Esophagus muscularis mucosa (tissue), 4 donors: ENCODE measurements at regions not wholly inside any gene's neighbourhood (a gene's known extent, or its start where the extent isn't known, plus 50 kb on each side); places are given as distances from the start of the nearest gene placed in this dataset.

ENCODE experiments used
- DNase-seq: peaks from one replicate; pipeline ENCODE4 v3.0.0-alpha.2; 2017; ENCODE audit errors: extremely low spot score
- H3K27ac ChIP-seq, 4 donors: fragments of 200-600 bp; sonication (generic); replicated peaks in 1 of 4; 1 replicate in 3 of 4; 2 replicates in 1 of 4; pipeline ENCODE4 v1.5.1; 2016 to 2019; ENCODE audit warnings: mild to moderate bottlenecking in 1 of 4
- H3K27me3 ChIP-seq, 4 donors: fragments of 200-600 bp; sonication (generic); one replicate each; pipeline versions ENCODE4 v1.5.1 to v1.6.0; 2016 to 2019
- H3K36me3 ChIP-seq, 4 donors: fragments of 200-600 bp; sonication (generic); one replicate each; pipeline ENCODE4 v1.5.1; 2016 to 2019
- H3K4me1 ChIP-seq, 4 donors: fragments of 200-600 bp; sonication (generic); one replicate each; pipeline ENCODE4 v1.5.1; 2016 to 2019
- H3K4me3 ChIP-seq, 4 donors: fragments of 200-600 bp; sonication (generic); 1 replicate in 2 of 4; 2 replicates in 2 of 4; pipeline ENCODE4 v1.5.1; 2016 to 2019; ENCODE audit warnings: mild to moderate bottlenecking in 4 of 4, moderate library complexity in 1 of 4
- H3K9me3 ChIP-seq, 4 donors: fragments of 200-600 bp; sonication (generic); 1 replicate in 3 of 4; 2 replicates in 1 of 4; pipeline ENCODE4 v1.5.1; 2016 to 2019
- EP300 ChIP-seq: sonication (generic); formaldehyde crosslinking; IDR thresholded peaks from one replicate; pipeline ENCODE4 v1.6.1; 2017; ENCODE audit warnings: antibody characterized with exemption
- POLR2A ChIP-seq: fragments of 450-650 bp; IDR thresholded peaks from one replicate; pipeline ENCODE4 v1.6.1; 2017; ENCODE audit warnings: antibody characterized with exemption, moderate library complexity, mild to moderate bottlenecking, low read depth
- POLR2AphosphoS5 ChIP-seq, 2 donors: sonication (generic); formaldehyde crosslinking; IDR thresholded peaks; one replicate each; pipeline ENCODE4 v1.6.1; 2017; ENCODE audit warnings: antibody characterized with exemption in 2 of 2
- WGBS: methylation state at CpG from one replicate; pipeline ENCODE4 v1.1.5; 2018; 5-methylcytosine and 5-hydroxymethylcytosine counted together
- intact Hi-C: fragments of 100-400 bp; cut with DNase I; formaldehyde crosslinking; loops from one replicate; pipeline ENCODE4 v1.15.1; 2023
- TF ChIP-seq, protein P1 (sequence below), 3 experiments: fragments of 200-600 bp in 2 of 3; fragments of 450-650 bp in 1 of 3; sonication (generic) in 2 of 3; IDR thresholded peaks; one replicate each; pipeline ENCODE4 v1.5.1; 2017 to 2019; ENCODE audit warnings: antibody characterized with exemption in 3 of 3, mild to moderate bottlenecking in 2 of 3, moderate library complexity in 1 of 3

DNA sequence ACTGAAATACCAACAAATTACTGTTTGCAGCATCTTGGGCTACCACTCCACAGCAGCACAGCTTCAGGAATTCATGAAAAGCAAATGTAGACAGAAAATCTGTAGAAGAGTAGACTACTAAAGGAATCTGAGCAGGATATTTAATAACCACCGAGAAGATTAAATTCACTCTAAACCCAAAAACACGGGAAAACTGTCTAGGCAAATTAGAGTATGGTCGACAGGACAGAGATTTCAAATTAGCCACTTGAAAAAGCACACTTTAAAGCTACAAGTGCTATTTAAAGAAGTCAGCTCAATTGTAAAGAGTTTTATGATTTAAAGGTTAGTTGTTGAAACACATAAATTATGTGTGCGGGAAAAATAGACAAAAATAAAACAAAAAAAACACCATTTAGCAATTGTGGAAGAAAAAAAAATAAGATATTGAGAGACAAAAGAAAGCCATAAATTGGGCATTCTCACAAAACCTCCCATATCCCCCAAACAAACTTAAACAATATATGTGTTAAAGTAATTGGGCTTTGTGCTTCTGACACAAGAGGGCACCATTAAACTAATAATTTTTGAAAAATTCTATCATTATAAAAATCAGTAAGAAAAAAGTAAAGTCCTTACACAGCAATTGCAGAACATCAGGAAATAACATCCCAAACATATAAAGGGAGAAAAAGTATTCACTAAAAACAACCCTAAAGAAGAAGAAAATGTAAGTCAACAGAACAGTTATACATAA is 880.8 kb downstream of the TECRL start:
- no peak overlapping the region for H3K27ac ChIP-seq
- no peaks in the 10 kb centered on the region for H3K9me3 ChIP-seq
- WGBS: 52% methylated on average over 4 of the region's 4 CpGs
- H3K4me3 ChIP-seq: no peak overlapping the region
- no peaks in the 10 kb centered on the region for H3K4me1 ChIP-seq
- DNase-seq: no peak
- no peak for TF ChIP-seq POLR2AphosphoS5 (IDR thresholded peaks at IDR 0.05)
- TF ChIP-seq EP300: no peak
- TF ChIP-seq, protein P1, sequence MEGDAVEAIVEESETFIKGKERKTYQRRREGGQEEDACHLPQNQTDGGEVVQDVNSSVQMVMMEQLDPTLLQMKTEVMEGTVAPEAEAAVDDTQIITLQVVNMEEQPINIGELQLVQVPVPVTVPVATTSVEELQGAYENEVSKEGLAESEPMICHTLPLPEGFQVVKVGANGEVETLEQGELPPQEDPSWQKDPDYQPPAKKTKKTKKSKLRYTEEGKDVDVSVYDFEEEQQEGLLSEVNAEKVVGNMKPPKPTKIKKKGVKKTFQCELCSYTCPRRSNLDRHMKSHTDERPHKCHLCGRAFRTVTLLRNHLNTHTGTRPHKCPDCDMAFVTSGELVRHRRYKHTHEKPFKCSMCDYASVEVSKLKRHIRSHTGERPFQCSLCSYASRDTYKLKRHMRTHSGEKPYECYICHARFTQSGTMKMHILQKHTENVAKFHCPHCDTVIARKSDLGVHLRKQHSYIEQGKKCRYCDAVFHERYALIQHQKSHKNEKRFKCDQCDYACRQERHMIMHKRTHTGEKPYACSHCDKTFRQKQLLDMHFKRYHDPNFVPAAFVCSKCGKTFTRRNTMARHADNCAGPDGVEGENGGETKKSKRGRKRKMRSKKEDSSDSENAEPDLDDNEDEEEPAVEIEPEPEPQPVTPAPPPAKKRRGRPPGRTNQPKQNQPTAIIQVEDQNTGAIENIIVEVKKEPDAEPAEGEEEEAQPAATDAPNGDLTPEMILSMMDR (IDR thresholded peaks at IDR 0.05): no peak
- TF ChIP-seq POLR2A: no peak
- no peaks in the 10 kb centered on the region for H3K27me3 ChIP-seq
- no peaks in the 10 kb centered on the region for H3K36me3 ChIP-seq
- intact Hi-C loops: no loop called here

DNA sequence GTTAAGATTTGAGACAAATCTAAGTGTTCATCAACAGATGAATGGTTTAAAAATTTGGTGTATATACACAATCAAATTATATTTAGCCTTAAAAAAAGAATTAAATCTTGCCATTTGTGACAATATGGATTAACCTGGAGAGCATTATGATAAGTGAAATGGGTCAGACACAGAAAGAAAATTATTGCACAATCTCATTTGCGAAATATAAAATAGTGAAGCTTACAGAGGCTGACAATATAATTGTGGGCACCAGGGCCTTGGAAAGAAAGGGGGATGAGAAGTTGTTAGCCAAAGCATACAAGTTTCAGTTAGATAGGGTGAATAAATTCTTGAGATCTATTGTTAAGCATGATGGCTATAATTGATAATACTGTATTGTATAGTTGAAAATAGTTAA is 883.0 kb downstream of the TECRL start:
- TF ChIP-seq, protein P1 (IDR thresholded peaks at IDR 0.05): no peak
- TF ChIP-seq POLR2A (no peak), POLR2AphosphoS5 (IDR thresholded peaks at IDR 0.05) (no peak), EP300 (no peak)
- Histone ChIP-seq H3K27ac (no peak overlapping the region), H3K27me3 (no peaks in the 10 kb centered on the region), H3K36me3 (no peaks in the 10 kb centered on the region), H3K4me3 (no peak overlapping the region), H3K9me3 (peaks cover 0 to 6% (median 6%) of the 10 kb centered on the region in 4 donors), H3K4me1 (no peaks in the 10 kb centered on the region)
- no peak for DNase-seq
- intact Hi-C loops: no loop called here
- 87% methylated on average over 1 of the region's 1 CpG for WGBS

DNA sequence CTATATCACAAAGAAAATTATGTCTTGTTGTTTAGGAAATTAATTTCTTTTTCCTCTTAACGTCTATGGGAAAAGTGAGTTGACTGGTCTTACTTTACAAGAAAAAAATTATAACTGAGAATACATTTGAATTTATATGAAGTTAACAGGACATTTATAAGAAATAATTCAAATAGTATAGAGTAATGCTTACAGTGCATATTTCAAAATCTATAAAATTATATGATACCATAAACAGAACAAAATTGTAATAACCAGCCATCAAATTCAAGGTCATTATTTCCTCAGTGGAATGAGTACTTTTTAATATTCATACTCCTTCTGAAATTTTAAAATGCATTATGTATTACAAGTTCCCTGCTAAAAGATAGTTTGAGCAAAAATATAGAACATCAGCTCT is 884.5 kb downstream of the TECRL start:
- no peaks in the 10 kb centered on the region for H3K27me3 ChIP-seq

DNA sequence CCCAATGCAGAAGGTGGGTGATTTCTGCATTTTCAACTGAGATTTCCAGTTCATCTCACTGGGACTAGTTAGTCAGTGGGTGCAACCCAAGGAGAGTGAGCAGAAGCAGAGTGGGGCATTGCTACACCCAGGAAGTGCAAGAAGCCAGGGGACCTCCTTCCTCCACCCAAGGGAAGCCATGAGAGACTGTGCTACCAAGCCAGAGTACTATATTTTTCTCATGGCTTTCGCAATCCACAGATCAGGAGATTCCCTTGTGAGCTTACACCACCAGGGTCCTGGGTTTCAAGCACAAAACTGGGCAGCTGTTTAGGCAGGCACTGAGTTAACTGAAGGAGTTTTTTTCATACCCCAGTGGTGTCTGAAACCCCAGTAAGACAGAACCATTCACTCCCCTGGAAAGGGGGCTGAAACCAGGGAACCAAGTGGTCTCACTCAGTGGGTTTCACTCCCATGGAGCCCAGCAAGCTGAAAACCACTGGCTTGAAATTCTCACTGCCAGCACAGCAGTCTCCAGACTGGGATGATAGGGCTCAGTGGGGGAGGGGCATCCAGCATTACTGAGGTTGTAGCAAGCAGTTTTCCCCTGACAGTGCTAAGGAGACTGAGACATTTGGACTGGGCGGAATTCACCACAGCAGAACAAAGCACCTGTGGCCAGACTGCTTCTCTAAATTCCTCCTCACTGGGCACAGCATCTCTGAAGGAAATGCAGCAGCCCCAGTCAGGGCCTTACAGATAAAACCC is 903.4 kb downstream of the TECRL start:
- Histone ChIP-seq H3K4me1 (no peaks in the 10 kb centered on the region), H3K9me3 (no peaks in the 10 kb centered on the region), H3K4me3 (no peak overlapping the region), H3K36me3 (no peaks in the 10 kb centered on the region), H3K27me3 (no peaks in the 10 kb centered on the region), H3K27ac (no peak overlapping the region)
- intact Hi-C loops: no loop called here
- DNase-seq: no peak
- 94% methylated on average over 2 of the region's 2 CpGs for WGBS
- TF ChIP-seq POLR2AphosphoS5 (IDR thresholded peaks at IDR 0.05) (no peak), EP300 (no peak), POLR2A (no peak)
- TF ChIP-seq, protein P1 (IDR thresholded peaks at IDR 0.05): no peak

More for the DNA sequence above, 884.5 kb downstream of the TECRL start:
- WGBS: 68% methylated on average over 1 of the region's 1 CpG
- H3K9me3 ChIP-seq: peaks cover 0 to 11% (median 10%) of the 10 kb centered on the region in 4 donors
- no peak overlapping the region for H3K4me3 ChIP-seq
- no peak for TF ChIP-seq POLR2A
- TF ChIP-seq POLR2AphosphoS5 (IDR thresholded peaks at IDR 0.05): no peak
- TF ChIP-seq EP300: no peak
- TF ChIP-seq, protein P1 (IDR thresholded peaks at IDR 0.05): no peak
- no peak for DNase-seq
- intact Hi-C loops: no loop called here
- H3K27ac ChIP-seq: no peak overlapping the region
- no peaks in the 10 kb centered on the region for H3K4me1 ChIP-seq
- H3K36me3 ChIP-seq: no peaks in the 10 kb centered on the region
